Stimulated activated effector memory CD8-positive, alpha-beta T cell treated with anti-CD3 and anti-CD28 coated beads, Interleukin-12 subunit alpha, Interleukin-12 subunit beta, amount 100 ng/mL, for 72 hours (primary cell): ENCODE measurements at regions not wholly inside any gene's neighbourhood (a gene's known extent, or its start where the extent isn't known, plus 50 kb on each side); places are given as distances from the start of the nearest gene placed in this dataset.

Experiments used
- ATAC-seq: fragments of 150-1000 bp; cut with Tn5 transposase; 2 replicates; pipeline ENCODE4 v1.10.0; 2021
- DNase-seq, 2 donors: peaks; one replicate each; pipeline ENCODE4 v3.0.0; 2021 to 2022; ENCODE audit warnings: low spot score in 2 of 2
- H3K27ac Mint-ChIP-seq: one replicate; pipeline ENCODE4 v1.8.0; 2022; ENCODE audit warnings: mild to moderate bottlenecking, mixed read lengths
- H3K36me3 Mint-ChIP-seq: one replicate; pipeline ENCODE4 v1.8.0; 2022; ENCODE audit warnings: mild to moderate bottlenecking, mixed read lengths
- H3K4me1 Mint-ChIP-seq: one replicate; pipeline ENCODE4 v1.8.0; 2022; ENCODE audit warnings: mixed read lengths
- H3K4me3 Mint-ChIP-seq: one replicate; pipeline ENCODE4 v1.8.0; 2022; ENCODE audit warnings: mild to moderate bottlenecking, mixed read lengths
- H3K9me3 Mint-ChIP-seq: one replicate; pipeline ENCODE4 v1.8.0; 2022; ENCODE audit warnings: mixed read lengths

DNA sequence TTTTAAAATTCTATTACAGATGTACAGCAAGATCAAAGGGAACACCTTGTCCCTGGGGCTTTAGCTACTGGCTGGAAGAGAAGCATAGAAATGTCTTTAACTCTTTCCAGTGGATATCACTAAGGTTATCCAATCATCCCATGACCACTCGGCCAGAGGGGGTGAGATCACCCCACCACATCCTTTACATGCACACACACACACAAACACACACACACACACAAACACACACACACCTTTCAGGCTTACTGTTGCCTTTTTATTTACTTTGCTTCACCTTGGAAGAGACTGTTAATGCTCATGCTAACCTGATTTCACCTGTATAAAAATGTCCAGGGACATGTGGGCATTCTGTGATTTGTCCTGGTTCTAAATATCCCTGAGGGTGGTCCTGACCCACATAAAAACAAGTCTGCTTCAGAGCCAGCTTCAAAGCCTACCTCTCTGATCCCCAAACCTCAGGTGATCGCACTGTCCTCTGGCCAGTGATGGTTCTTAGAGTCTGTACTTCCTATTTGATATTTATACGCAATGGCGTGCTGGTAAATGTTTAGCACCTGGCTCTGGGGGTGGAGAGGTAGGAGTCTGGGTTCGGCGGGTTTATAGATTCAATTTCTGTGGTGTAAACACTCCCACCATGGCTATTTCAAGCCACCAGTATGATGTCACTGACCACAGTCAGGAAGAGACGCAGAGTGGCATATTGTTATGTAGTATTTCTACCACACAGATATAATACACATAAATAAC is 166.1 kb upstream of the EEA1 start:
- no peaks in the 10 kb centered on the region for H3K36me3 Mint-ChIP-seq
- peak; percentile 79 for ATAC-seq
- H3K9me3 Mint-ChIP-seq = no peaks in the 10 kb centered on the region
- H3K4me3 Mint-ChIP-seq = no peak overlapping the region
- H3K4me1 Mint-ChIP-seq = peaks cover 17% of the 10 kb centered on the region
- no peak for DNase-seq
- peak overlapping the region; percentile 36 for H3K27ac Mint-ChIP-seq

- no peak overlapping the region for H3K4me3 Mint-ChIP-seq
These were observed 168.3 kb upstream of the EEA1 start for GRCh38 chr12:93097417-93097816.

DNA sequence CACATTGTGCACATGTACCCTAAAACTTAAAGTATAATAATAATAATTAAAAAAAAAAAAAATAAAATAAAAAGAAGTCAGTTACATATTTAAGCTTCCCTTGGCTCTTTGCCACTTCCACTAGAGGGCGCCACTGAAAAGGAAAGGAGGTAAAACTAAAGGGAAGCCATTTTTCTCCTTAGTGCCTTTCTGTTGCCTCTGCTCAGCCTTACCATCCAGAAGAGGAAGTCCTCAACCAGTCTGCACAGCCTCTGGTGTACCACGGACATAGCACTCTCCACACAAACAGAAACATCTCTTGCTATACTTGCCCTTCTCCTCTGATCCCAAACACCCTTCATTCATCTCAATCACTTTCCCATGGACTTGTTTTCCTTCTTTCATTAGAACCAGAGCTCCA is 169.0 kb upstream of the EEA1 start:
- no peak overlapping the region for H3K27ac Mint-ChIP-seq

More at GRCh38 chr12:93097417-93097816, 168.3 kb upstream of the EEA1 start:
- Mint-ChIP-seq H3K36me3 (no peaks in the 10 kb centered on the region), H3K9me3 (no peaks in the 10 kb centered on the region), H3K27ac (no peak overlapping the region), H3K4me1 (peaks cover 14% of the 10 kb centered on the region)
- ATAC-seq (no peak), DNase-seq (no peak)

GRCh38 chr12:93099792-93100191 is 170.7 kb upstream of the EEA1 start:
- Mint-ChIP-seq H3K27ac (no peak overlapping the region), H3K9me3 (no peaks in the 10 kb centered on the region), H3K4me1 (peaks cover 14% of the 10 kb centered on the region), H3K36me3 (no peaks in the 10 kb centered on the region), H3K4me3 (no peak overlapping the region)
- DNase-seq (no peak), ATAC-seq (no peak)

More for the DNA sequence above, 169.0 kb upstream of the EEA1 start:
- peak; percentile 48 to 80 for DNase-seq
- H3K4me3 Mint-ChIP-seq = no peak overlapping the region
- ATAC-seq = peak; percentile 61
- no peaks in the 10 kb centered on the region for H3K9me3 Mint-ChIP-seq
- H3K36me3 Mint-ChIP-seq = no peaks in the 10 kb centered on the region
- peaks cover 14% of the 10 kb centered on the region for H3K4me1 Mint-ChIP-seq

GRCh38 chr12:93100610-93101009 is 171.5 kb upstream of the EEA1 start:
- no peaks in the 10 kb centered on the region for H3K36me3 Mint-ChIP-seq
- peaks cover 8% of the 10 kb centered on the region for H3K4me1 Mint-ChIP-seq
- ATAC-seq (no peak), DNase-seq (no peak)
- H3K4me3 Mint-ChIP-seq = no peak overlapping the region
- H3K9me3 Mint-ChIP-seq = no peaks in the 10 kb centered on the region
- H3K27ac Mint-ChIP-seq = no peak overlapping the region

DNA sequence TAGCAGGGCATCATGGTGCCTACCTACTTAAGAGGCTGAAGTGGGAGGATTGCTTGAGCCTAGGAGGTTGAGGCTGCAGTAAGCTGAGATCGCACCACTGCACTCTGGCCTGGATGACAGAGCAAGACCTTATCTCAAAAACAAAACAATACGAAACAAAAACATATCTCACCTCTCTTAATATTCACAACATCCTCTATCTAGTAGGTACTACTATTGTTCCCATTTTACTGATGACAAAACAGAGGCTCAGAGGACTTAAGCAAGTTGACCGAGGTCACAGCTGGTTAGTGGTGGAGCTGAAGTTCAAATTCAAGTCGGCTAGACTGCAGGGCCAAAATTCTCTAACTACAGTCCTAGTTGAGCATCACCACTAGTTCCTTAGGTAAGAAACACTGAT is 172.3 kb upstream of the EEA1 start:
- no peaks in the 10 kb centered on the region for H3K9me3 Mint-ChIP-seq
- ATAC-seq (no peak), DNase-seq (no peak)
- H3K4me1 Mint-ChIP-seq = peaks cover 8% of the 10 kb centered on the region
- no peak overlapping the region for H3K4me3 Mint-ChIP-seq
- no peak overlapping the region for H3K27ac Mint-ChIP-seq
- H3K36me3 Mint-ChIP-seq = no peaks in the 10 kb centered on the region

- Mint-ChIP-seq H3K9me3 (no peaks in the 10 kb centered on the region), H3K4me3 (no peak overlapping the region), H3K36me3 (no peaks in the 10 kb centered on the region), H3K27ac (no peak overlapping the region), H3K4me1 (peaks cover 16% of the 10 kb centered on the region)
- DNase-seq (no peak), ATAC-seq (no peak)
These were observed 173.2 kb upstream of the EEA1 start for GRCh38 chr12:93102312-93102711.

DNA sequence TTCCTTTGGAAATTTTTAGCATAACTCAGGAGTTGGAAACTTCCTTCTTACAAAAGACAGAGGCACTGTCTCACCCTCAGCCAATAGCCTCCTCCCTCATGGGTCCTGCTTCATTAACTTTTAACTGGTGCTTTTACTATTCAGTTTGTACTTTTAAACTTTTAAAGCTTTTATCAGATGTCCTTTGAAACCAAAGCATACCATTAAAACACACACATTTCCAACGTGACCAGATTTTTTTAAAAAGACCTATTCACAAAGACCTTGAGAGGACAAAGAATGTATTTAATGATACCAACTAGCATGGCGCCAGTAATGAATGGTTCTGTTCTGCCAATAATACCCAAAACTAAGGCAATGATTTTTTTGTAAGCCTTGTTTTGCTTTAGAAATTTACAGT is 173.6 kb upstream of the EEA1 start:
- no peak overlapping the region for H3K4me3 Mint-ChIP-seq
- no peaks in the 10 kb centered on the region for H3K9me3 Mint-ChIP-seq
- H3K4me1 Mint-ChIP-seq = peaks cover 17% of the 10 kb centered on the region
- DNase-seq (no peak), ATAC-seq (no peak)
- no peak overlapping the region for H3K27ac Mint-ChIP-seq
- no peaks in the 10 kb centered on the region for H3K36me3 Mint-ChIP-seq

- Mint-ChIP-seq H3K4me1 (peaks cover 14% of the 10 kb centered on the region), H3K27ac (no peak overlapping the region), H3K4me3 (no peak overlapping the region), H3K9me3 (no peaks in the 10 kb centered on the region), H3K36me3 (no peaks in the 10 kb centered on the region)
- DNase-seq (no peak), ATAC-seq (no peak)
These were observed 174.1 kb upstream of the EEA1 start for GRCh38 chr12:93103154-93103553.

DNA sequence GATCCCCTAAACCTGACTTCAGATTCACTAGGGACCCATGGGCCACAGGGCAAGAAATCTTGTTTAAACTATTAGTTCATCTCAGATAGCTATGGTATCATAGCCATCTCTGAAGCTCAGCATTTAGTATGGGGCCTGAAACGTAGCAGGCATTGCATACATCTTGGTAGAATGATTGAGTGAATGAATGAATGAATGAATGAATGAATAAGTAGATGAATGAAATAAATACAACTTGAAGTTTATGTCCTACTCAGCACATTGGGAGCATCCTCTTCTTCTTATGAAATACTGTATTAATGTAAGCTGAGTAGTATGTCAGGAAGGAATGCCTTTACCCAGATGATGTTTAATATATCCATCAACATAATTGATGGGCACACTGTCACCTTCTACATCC is 175.4 kb upstream of the EEA1 start:
- Mint-ChIP-seq H3K27ac (no peak overlapping the region), H3K4me3 (no peak overlapping the region), H3K4me1 (peaks cover 9% of the 10 kb centered on the region), H3K9me3 (no peaks in the 10 kb centered on the region), H3K36me3 (no peaks in the 10 kb centered on the region)
- ATAC-seq = no peak
- DNase-seq = no peak

DNA sequence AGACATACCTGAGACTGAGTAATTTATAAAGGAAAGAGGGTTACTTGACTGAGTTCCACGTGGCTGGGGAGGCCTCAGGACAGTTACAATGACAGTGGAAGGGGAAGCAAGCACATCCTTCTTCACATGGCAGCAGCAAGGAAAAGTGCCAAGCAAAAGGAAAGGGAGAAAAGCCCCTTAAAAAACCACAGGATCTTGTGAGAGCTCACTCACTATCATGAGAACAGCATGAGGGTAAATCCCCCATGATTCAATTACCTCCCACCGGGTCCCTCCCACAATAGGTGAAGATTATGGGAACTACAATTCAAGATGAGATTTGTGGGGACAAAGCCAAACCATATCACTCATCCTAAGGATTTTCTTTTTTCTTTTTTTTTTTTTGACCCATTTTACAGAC is 177.8 kb upstream of the EEA1 start:
- H3K27ac Mint-ChIP-seq = no peak overlapping the region
- DNase-seq (no peak), ATAC-seq (no peak)
- H3K4me3 Mint-ChIP-seq = no peak overlapping the region
- H3K36me3 Mint-ChIP-seq = no peaks in the 10 kb centered on the region
- peaks cover 15% of the 10 kb centered on the region for H3K4me1 Mint-ChIP-seq
- no peaks in the 10 kb centered on the region for H3K9me3 Mint-ChIP-seq

DNA sequence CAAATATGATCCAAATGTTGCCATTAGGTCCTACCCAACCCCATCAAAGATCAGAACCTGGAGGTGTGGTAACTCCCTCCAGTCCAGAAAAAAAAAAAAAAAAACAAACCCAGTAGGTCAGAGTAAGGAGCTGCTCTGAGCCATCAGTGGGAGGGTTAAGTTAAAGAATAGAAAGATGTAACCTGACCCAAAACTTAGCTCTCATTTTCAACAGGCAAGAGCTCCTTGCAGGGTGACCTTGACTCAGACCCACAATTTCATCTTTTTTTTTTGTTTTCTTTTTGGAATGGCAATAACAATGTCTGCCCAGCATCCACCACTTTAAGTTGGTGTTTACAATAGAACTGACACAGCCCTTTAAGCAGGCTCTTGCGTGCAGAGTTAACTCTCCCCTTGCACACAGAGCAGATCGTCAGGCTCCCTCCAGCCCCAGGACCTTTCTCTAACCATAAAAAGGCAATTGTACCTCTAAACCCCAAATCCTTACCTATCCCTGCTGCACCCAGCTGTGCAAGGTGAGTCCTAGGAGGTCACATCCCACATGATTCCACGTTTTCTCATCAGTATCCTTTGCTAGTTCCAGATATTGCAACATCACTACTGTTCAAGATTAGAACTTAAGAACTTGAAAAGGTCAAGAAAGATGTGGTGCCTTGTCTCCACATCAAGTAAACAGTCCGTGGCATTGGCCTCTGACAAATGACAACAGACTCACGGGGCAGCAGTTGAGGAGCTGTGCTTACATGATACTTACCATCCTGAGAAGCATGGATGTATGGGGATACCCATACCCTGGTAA is 178.6 kb upstream of the EEA1 start:
- no peak overlapping the region for H3K27ac Mint-ChIP-seq
- no peaks in the 10 kb centered on the region for H3K36me3 Mint-ChIP-seq
- peaks cover 15% of the 10 kb centered on the region for H3K4me1 Mint-ChIP-seq
- ATAC-seq (no peak), DNase-seq (no peak)
- no peak overlapping the region for H3K4me3 Mint-ChIP-seq
- no peaks in the 10 kb centered on the region for H3K9me3 Mint-ChIP-seq

DNA sequence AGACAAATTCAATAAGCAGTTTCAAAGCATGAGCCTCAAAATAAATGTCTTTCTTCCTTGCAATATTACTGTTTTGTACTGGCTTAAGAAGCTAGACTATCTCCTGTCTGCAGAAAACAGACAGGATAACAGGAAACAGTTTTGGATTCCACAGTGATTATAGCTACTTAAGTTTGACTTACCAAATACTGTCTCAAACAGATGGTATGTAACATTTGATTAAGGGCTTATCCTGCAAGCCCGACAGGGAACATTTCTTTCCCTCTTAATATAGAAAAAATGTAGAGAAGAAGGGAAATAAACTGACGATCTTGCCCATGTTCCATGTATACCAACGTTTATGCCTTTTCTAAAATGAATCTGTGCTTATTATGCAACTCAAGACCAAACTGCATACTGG is 179.9 kb upstream of the EEA1 start:
- H3K4me1 Mint-ChIP-seq = peaks cover 15% of the 10 kb centered on the region
- H3K27ac Mint-ChIP-seq = no peak overlapping the region
- H3K36me3 Mint-ChIP-seq = no peaks in the 10 kb centered on the region
- H3K4me3 Mint-ChIP-seq = no peak overlapping the region
- ATAC-seq = no peak
- no peaks in the 10 kb centered on the region for H3K9me3 Mint-ChIP-seq
- DNase-seq = no peak

DNA sequence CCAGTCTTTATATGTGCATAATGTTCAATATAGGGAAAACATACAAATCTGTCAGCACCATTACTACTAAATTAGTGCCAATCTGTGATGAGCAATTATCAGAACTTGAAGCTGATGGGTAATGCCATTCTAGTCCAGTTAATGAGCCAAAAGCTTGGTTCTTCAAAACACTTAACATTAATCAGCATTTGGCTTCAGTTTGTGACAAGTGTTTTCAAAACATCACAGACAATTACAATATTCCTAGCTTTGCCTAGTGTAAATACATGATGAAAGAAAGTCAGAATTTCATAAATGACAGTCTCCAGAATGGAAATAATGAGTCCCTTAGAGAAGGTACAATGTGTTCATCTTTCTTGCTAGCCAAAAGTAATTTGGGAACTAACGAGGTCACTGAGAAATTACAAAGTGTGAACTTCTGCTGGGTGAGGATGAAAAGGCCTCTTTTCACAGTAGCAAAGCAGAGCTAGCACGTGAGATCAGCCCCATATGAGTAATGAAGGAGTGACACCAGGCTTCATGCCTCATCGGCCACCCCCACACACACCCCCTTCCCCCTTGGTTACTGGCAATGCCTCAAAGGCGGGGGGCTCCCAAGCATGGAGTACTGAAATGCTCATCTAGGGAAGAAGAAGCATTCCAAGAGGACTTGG is 180.6 kb upstream of the EEA1 start:
- H3K4me1 Mint-ChIP-seq = peaks cover 15% of the 10 kb centered on the region
- ATAC-seq (peak; percentile 87), DNase-seq (peak in 1 of 2 donors; percentile 55)
- no peak overlapping the region for H3K4me3 Mint-ChIP-seq
- H3K36me3 Mint-ChIP-seq = no peaks in the 10 kb centered on the region
- H3K9me3 Mint-ChIP-seq = no peaks in the 10 kb centered on the region
- peak overlapping the region; percentile 74 for H3K27ac Mint-ChIP-seq

DNA sequence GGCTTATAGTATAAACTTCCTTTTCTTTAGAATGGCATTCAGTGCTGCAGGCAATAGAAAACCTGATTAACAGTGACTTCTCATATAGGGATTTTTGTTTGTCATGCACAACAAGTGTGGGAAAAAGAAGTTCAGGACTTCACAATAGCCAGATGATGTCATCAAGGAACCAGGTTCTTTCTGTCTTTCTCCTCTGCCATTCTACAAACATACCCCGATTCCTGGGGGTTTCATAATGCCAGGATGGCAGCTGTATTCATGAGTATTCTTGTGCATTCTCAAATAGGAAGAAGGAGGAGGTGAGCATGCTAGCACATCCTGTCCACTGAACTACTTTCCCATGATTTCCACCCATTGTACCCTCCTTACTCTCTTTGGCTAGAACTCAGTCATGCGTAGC is 182.7 kb upstream of the EEA1 start:
- Mint-ChIP-seq H3K4me3 (no peak overlapping the region), H3K27ac (no peak overlapping the region), H3K4me1 (peaks cover 12% of the 10 kb centered on the region), H3K9me3 (no peaks in the 10 kb centered on the region), H3K36me3 (no peaks in the 10 kb centered on the region)
- ATAC-seq = no peak
- no peak for DNase-seq
